GM12878 (cell line): ENCODE measurements at regions not wholly inside any gene's neighbourhood (a gene's known extent, or its start where the extent isn't known, plus 50 kb on each side); places are given as distances from the start of the nearest gene placed in this dataset.

ENCODE experiments used
- ATAC-seq: fragments of 200-7000 bp; cut with Tn5 transposase; 3 replicates; pipeline ENCODE4 v1.9.1; 2020; ENCODE audit warnings: mild to moderate bottlenecking, moderate library complexity
- BruUV-seq: library from RNA; stranded (reverse); fragments of 400-500 nt; replicated peaks from 2 replicates; lab custom pipeline; 2021; lab: Mats Ljungman, UMichigan
- CTCF ChIA-PET: fragments of 300-600 bp; sonication (Branson Sonifier 250); formaldehyde crosslinking; extraction: SDS; loops from one replicate; lab custom pipeline; 2021; ENCODE audit warnings: inconsistent platforms; lab: Yijun Ruan, JAX
- POLR2A ChIA-PET: fragments of 350-600 bp; formaldehyde crosslinking; extraction: SDS; loops from one replicate; lab custom pipeline; 2021; ENCODE audit warnings: inconsistent platforms; lab: Charles Lee
- RAD21 ChIA-PET: fragments of 300-600 bp; sonication (Branson Sonifier 250); formaldehyde crosslinking; loops from one replicate; lab custom pipeline; 2023; ENCODE audit warnings: antibody characterized with exemption; ENCODE audit not compliant: unreplicated experiment; lab: Charles Lee
- SMC1A ChIA-PET: fragments of 300-600 bp; sonication (Branson Sonifier 250); formaldehyde crosslinking; loops from one replicate; lab custom pipeline; 2023; ENCODE audit not compliant: unreplicated experiment, uncharacterized antibody; lab: Charles Lee
- DNase-seq: peaks from one replicate; pipeline ENCODE4 v3.0.0-alpha.2; 2011; ENCODE audit warnings: low read depth, low spot score
- FAIRE-seq: peaks from 3 replicates; lab custom pipeline; 2011; peaks lifted over from hg19 to GRCh38; lab: Jason Lieb, UNC
- H2AFZ ChIP-seq: 2 replicates; pipeline ENCODE4 v1.6.0; 2011; ENCODE audit warnings: low read depth, low read length, control low read depth; ENCODE audit not compliant: control insufficient read depth
- H3K27ac ChIP-seq: 2 replicates; pipeline ENCODE4 v1.5.1; 2011; ENCODE audit warnings: control low read depth; ENCODE audit not compliant: control insufficient read depth, insufficient read depth
- H3K27me3 ChIP-seq, 2 experiments: replicated peaks in 1 of 2; 2 replicates each; pipeline versions ENCODE4 v1.6.0 to v1.6.1; 2011; ENCODE audit warnings: low read length in 1 of 2; ENCODE audit not compliant: control insufficient read depth in 2 of 2, insufficient read depth in 2 of 2
- H3K36me3 ChIP-seq, 2 experiments: 2 replicates each; pipeline ENCODE4 v1.5.1; 2011; ENCODE audit warnings: low read length in 1 of 2; ENCODE audit not compliant: control insufficient read depth in 2 of 2, insufficient read depth in 2 of 2
- H3K4me1 ChIP-seq: 2 replicates; pipeline ENCODE4 v1.6.1; 2011; ENCODE audit warnings: mild to moderate bottlenecking, low read length, moderate library complexity, mixed read lengths; ENCODE audit not compliant: control insufficient read depth, insufficient read depth
- H3K4me2 ChIP-seq: 2 replicates; pipeline ENCODE4 v1.6.0; 2011; ENCODE audit warnings: control low read depth; ENCODE audit not compliant: control insufficient read depth, insufficient read depth
- H3K4me3 ChIP-seq: fragments of 200-600 bp; sonication (generic); 2 replicates; pipeline ENCODE4 v1.5.1; 2016
- H3K79me2 ChIP-seq: 2 replicates; pipeline ENCODE4 v1.6.0; 2011; ENCODE audit warnings: low read length; ENCODE audit not compliant: control insufficient read depth, insufficient read depth
- H3K9ac ChIP-seq: 2 replicates; pipeline ENCODE4 v1.8.0; 2011; ENCODE audit warnings: low read length, control low read depth, mixed read lengths; ENCODE audit not compliant: control insufficient read depth, insufficient read depth
- H3K9me3 ChIP-seq: replicated peaks from 3 replicates; pipeline ENCODE4 v1.5.1; 2011; ENCODE audit warnings: mild to moderate bottlenecking, low read length; ENCODE audit not compliant: control insufficient read depth, insufficient read depth
- H4K20me1 ChIP-seq: 2 replicates; pipeline ENCODE4 v1.6.0; 2011; ENCODE audit not compliant: control insufficient read depth, insufficient read depth
- ATF2 ChIP-seq: IDR thresholded peaks from 2 replicates; pipeline ENCODE4 v1.6.1; 2012; ENCODE audit warnings: low read length, inconsistent platforms
- ETV6 ChIP-seq, 2 experiments: fragments of 450-650 bp in 1 of 2; IDR thresholded peaks in 1 of 2; conservative IDR thresholded peaks in 1 of 2; 2 replicates each; pipeline ENCODE4 v1.6.1; 2014; ENCODE audit warnings: antibody characterized with exemption in 1 of 2, borderline replicate concordance in 1 of 2, low read depth in 1 of 2, mild to moderate bottlenecking in 1 of 2, moderate library complexity in 1 of 2
- FOS ChIP-seq: IDR thresholded peaks from 3 replicates; pipeline ENCODE4 v1.6.1; 2011; ENCODE audit warnings: borderline replicate concordance; ENCODE audit not compliant: insufficient read length; ENCODE audit errors: extremely low read depth
- MEF2A ChIP-seq: IDR thresholded peaks from 2 replicates; pipeline ENCODE4 v1.6.1; 2011; ENCODE audit warnings: low read depth, mild to moderate bottlenecking, low read length, moderate library complexity; ENCODE audit not compliant: insufficient read depth
- MXI1 ChIP-seq: fragments of 150-350 bp; IDR thresholded peaks from 2 replicates; pipeline ENCODE4 v1.6.1; 2011; ENCODE audit warnings: low read depth, mild to moderate bottlenecking, inconsistent platforms, low read length, improper control_type of control experiment
- NFIC ChIP-seq: IDR thresholded peaks from 2 replicates; pipeline ENCODE4 v1.6.1; 2012; ENCODE audit warnings: low read depth, mild to moderate bottlenecking, inconsistent platforms, low read length, moderate library complexity
- NR2C1 ChIP-seq: fragments of 450-650 bp; IDR thresholded peaks from 2 replicates; pipeline ENCODE4 v1.6.1; 2017; ENCODE audit warnings: antibody characterized with exemption, mild to moderate bottlenecking, moderate library complexity
- NR2F1 ChIP-seq: fragments of 450-650 bp; conservative IDR thresholded peaks from 2 replicates; pipeline ENCODE4 v1.6.1; 2017; ENCODE audit warnings: mild to moderate bottlenecking
- SRF ChIP-seq, 2 experiments: IDR thresholded peaks; 2 replicates each; pipeline ENCODE4 v1.6.1; 2011; ENCODE audit warnings: low read depth in 2 of 2, low read length in 2 of 2, mild to moderate bottlenecking in 1 of 2, moderate library complexity in 1 of 2
- WGBS: methylation state at CpG from one replicate; pipeline ENCODE4 v1.1.6; 2016; ENCODE audit warnings: low lambda C conversion rate; ENCODE audit not compliant: insufficient replicate concordance, insufficient coverage; ENCODE audit errors: missing lambda C conversion rate; 5-methylcytosine and 5-hydroxymethylcytosine counted together
- in situ Hi-C: fragments of 300-500 bp; cut with MboI; formaldehyde crosslinking; loops from 9 replicates; pipeline ENCODE4 v1.14.3; 2018; ENCODE audit warnings: mixed read lengths
- intact Hi-C: fragments of 100-400 bp; cut with micrococcal nuclease; formaldehyde crosslinking; loops from one replicate; pipeline ENCODE4 v1.14.2; 2022; ENCODE audit not compliant: unreplicated experiment

- WGBS: 22% methylated on average over 13 of the region's 13 CpGs
- no peak overlapping the region for H2AFZ ChIP-seq
- H3K4me1 ChIP-seq: no peaks in the 10 kb centered on the region
- H4K20me1 ChIP-seq: no peaks in the 10 kb centered on the region
- ChIA-PET POLR2A (no interaction called here), SMC1A (no interaction called here), RAD21 (no interaction called here), CTCF (no interaction called here)
- FAIRE-seq: no peak
- no TSS peak for BruUV-seq
- intact Hi-C loops (no loop called here), in situ Hi-C loops (no loop called here)
- no peak for DNase-seq
- TF ChIP-seq FOS (no peak), NR2F1 (no peak), SRF (IDR thresholded peaks at IDR 0.05; ENCODE audit: low read depth in 2 of 2, low read length in 2 of 2) (no peak), MEF2A (no peak)
- no peak for ATAC-seq
- no peak overlapping the region for H3K4me3 ChIP-seq
- no peaks in the 10 kb centered on the region for H3K9me3 ChIP-seq
- no peaks in the 10 kb centered on the region for H3K36me3 ChIP-seq
- H3K27me3 ChIP-seq: no peaks in the 10 kb centered on the region; a peak in 1 of 4 replicates
- no peak overlapping the region for H3K27ac ChIP-seq
- no peak overlapping the region for H3K4me2 ChIP-seq
- H3K79me2 ChIP-seq: no peaks in the 10 kb centered on the region
- H3K9ac ChIP-seq: no peak overlapping the region
These were observed 143.7 kb upstream of the FRMD6 start for GRCh38 chr14:51507906-51508511.

- in situ Hi-C loops: no loop called here
- Histone ChIP-seq H3K4me1 (no peaks in the 10 kb centered on the region), H3K4me3 (no peak overlapping the region), H3K36me3 (no peaks in the 10 kb centered on the region), H3K27me3 (no peaks in the 10 kb centered on the region; a peak in 1 of 4 replicates), H3K9ac (no peak overlapping the region)
- ChIA-PET POLR2A (no interaction called here), CTCF (interaction anchor here (1.3 kb wide), 1 partner anchor 10 kb away, joined by 4 read pairs; no protein-coding TSS in a partner anchor), RAD21 (no interaction called here)
- intact Hi-C loops: no loop called here
- TF ChIP-seq NFIC: no peak
- no peak for TF ChIP-seq NR2C1
- no peak for TF ChIP-seq MXI1
- TF ChIP-seq ETV6 (conservative IDR thresholded peaks at IDR 0.05 in 1 of 2, IDR thresholded peaks at IDR 0.05 in 1 of 2; ENCODE audit: borderline replicate concordance in 1 of 2, low read depth in 1 of 2): no peak
- TF ChIP-seq ATF2: no peak
- TF ChIP-seq, all 136 proteins: peak for 0
- no peak for FAIRE-seq
- H3K27ac ChIP-seq: no peak overlapping the region
- H3K79me2 ChIP-seq: no peaks in the 10 kb centered on the region
- H3K9me3 ChIP-seq: no peaks in the 10 kb centered on the region
- no TSS peak for BruUV-seq
- no peak overlapping the region for H2AFZ ChIP-seq
- DNase-seq: no peak
- no peaks in the 10 kb centered on the region for H4K20me1 ChIP-seq
- SMC1A ChIA-PET: no interaction called here
- H3K4me2 ChIP-seq: no peak overlapping the region
- no peak for ATAC-seq
These were observed 140.4 kb upstream of the FRMD6 start for GRCh38 chr14:51511265-51511664.
